ENCODE measurements at regions not wholly inside any gene's neighbourhood (a gene's known extent, or its start where the extent isn't known, plus 50 kb on each side); places are given as distances from the start of the nearest gene placed in this dataset.

DNA sequence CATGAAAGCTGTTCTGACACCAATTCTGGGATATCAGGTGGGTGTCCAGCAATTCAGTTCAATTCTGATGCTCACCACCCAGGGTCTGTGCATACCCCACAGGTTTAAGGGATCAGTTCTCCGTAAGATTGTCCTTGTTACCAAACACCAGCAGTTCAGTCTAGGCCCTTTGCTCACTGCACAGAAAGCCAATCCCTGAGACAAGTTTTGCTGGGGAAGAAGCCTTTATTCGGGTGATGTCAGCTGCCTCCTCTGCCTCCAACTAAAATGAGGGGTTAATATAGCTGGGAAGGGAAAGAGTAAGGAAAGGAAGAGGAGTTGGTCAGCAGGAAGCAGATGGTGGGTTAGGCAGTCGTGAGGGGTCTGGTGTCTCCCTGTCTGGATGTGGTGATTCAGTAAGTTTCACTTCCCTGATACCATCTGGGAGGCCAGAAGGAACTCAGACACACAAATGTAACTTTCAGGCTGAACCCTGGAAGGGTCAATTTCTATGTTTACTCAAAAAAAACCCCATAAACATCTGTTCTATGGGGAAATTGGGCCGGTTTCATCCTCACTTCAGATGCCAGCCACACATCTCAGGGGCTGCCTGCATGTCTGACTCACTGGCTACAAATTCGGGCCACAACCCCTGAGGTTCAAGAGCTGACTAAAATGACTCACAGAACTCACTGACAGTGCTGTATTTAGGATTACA, 83.3 kb upstream of the PGBD5 start:
- peaks cover 17 to 48% (median 39%) of the 10 kb centered on the region in 7 donors for H3K9me3 Mint-ChIP-seq
- H3K9me3 ChIP-seq (replicated peaks in 1 of 2; ENCODE audit: control insufficient read depth in 1 of 2, insufficient read depth in 1 of 2, low read length in 2 of 2) = peaks cover 0 to 32% of the 10 kb centered on the region in 2 donors
- H3K4me1 ChIP-seq (ENCODE audit: control insufficient read depth in 1 of 2, insufficient read depth in 2 of 2, low read length in 2 of 2) = peaks cover 35 to 42% of the 10 kb centered on the region in 2 donors
- H3K27me3 ChIP-seq (ENCODE audit: control insufficient read depth in 2 of 2, insufficient read depth in 2 of 2, low read length in 2 of 2) = no peaks in the 10 kb centered on the region
- H3K79me2 ChIP-seq (ENCODE audit: insufficient read depth, low read length) = no peaks in the 10 kb centered on the region
- H3K36me3 ChIP-seq (replicated peaks in 1 of 2; ENCODE audit: control insufficient read depth in 1 of 2, insufficient read depth in 2 of 2, low read length in 2 of 2) = no peaks in the 10 kb centered on the region
- peak; percentile 89 to 93 (median 91) for DNase-seq
- peak overlapping the region; percentile 82 to 93 for H3K27ac ChIP-seq (ENCODE audit: low read depth in 1 of 2, low read length in 2 of 2)
- peaks cover 2 to 25% (median 3%) of the 10 kb centered on the region in 3 donors for H3K27me3 Mint-ChIP-seq (ENCODE audit: low read depth in 3 of 3)
- peak overlapping the region in 1 of 2 donors; percentile 56 for H3K4me3 Mint-ChIP-seq
- H3K9ac ChIP-seq (ENCODE audit: insufficient read depth, low read length, poor library complexity, severe bottlenecking) = peak overlapping the region; percentile 2
- peak overlapping the region; percentile 82 to 97 (median 91) for H3K27ac Mint-ChIP-seq
- peaks cover 0 to 3% of the 10 kb centered on the region in 2 donors for H3K36me3 Mint-ChIP-seq
- H4K20me1 ChIP-seq (ENCODE audit: insufficient read depth, low read length) = no peaks in the 10 kb centered on the region
- peak overlapping the region; percentile 2 for H3K4me2 ChIP-seq (replicated peaks; ENCODE audit: extremely low read depth, low read length, poor library complexity, severe bottlenecking)
- TF ChIP-seq, protein P1, sequence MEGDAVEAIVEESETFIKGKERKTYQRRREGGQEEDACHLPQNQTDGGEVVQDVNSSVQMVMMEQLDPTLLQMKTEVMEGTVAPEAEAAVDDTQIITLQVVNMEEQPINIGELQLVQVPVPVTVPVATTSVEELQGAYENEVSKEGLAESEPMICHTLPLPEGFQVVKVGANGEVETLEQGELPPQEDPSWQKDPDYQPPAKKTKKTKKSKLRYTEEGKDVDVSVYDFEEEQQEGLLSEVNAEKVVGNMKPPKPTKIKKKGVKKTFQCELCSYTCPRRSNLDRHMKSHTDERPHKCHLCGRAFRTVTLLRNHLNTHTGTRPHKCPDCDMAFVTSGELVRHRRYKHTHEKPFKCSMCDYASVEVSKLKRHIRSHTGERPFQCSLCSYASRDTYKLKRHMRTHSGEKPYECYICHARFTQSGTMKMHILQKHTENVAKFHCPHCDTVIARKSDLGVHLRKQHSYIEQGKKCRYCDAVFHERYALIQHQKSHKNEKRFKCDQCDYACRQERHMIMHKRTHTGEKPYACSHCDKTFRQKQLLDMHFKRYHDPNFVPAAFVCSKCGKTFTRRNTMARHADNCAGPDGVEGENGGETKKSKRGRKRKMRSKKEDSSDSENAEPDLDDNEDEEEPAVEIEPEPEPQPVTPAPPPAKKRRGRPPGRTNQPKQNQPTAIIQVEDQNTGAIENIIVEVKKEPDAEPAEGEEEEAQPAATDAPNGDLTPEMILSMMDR (IDR thresholded peaks at IDR 0.05) = no peak
- peak overlapping the region in 1 of 3 experiments; percentile 5 for H3K4me3 ChIP-seq (replicated peaks in 1 of 3; ENCODE audit: low read depth in 2 of 3, low read length in 3 of 3)
- intact Hi-C loops (cut with micrococcal nuclease) = loop anchor here in 1 of 2 donors (5.0 kb wide), 1 partner anchor 47 kb away; no protein-coding TSS in a partner anchor
- WGBS (ENCODE audit: insufficient coverage) = 0% methylated on average over 2 of the region's 5 CpGs
- peak overlapping the region; percentile 18 for H2AFZ ChIP-seq (ENCODE audit: insufficient read depth, low read depth, low read length, poor library complexity, severe bottlenecking)
- H3K4me1 Mint-ChIP-seq = peaks cover 38% of the 10 kb centered on the region

DNA sequence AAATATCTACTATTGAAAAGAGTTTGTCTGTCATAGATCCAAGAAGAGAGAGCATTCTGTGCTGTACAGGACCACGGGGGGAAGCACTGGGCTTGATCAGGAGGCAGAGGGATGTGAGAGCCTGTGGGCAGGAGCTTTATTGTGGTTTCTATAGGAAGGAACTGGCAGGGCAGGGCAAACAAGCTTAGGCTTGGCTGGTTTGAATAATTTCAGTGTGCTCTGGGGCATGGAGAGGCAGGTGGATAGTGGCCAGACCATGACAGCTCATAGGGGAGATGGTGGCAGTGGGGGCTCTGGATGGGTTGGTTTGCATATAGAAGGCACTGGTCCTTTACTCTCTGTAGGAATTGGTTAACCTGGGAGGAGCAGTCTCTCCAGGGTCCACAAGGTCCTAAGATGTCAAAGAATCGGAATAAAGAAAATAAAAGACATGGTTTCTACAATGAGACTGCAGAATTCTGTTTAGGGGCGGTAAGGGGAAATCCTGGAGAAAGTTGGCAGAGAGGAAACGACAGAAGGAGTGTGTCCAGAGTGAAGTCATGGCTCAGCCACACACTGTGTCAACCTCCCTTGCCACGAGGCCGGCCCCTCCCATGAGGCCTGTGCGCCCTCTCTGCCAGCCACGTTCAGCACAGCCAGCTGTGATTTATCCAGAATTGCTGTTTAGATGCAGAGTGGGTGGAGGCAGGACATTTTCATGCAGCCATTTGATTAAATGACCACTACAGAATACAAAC, 81.7 kb upstream of the PGBD5 start:
- Mint-ChIP-seq H3K9me3 (peaks cover 17 to 37% (median 31%) of the 10 kb centered on the region in 7 donors), H3K27ac (peak overlapping the region; percentile 81 to 91 (median 85)), H3K4me1 (peaks cover 38% of the 10 kb centered on the region), H3K27me3 (ENCODE audit: low read depth in 3 of 3) (peaks cover 2 to 21% (median 4%) of the 10 kb centered on the region in 3 donors), H3K36me3 (peaks cover 0 to 3% of the 10 kb centered on the region in 2 donors), H3K4me3 (peak overlapping the region in 1 of 2 donors; percentile 27)
- Histone ChIP-seq H3K4me2 (replicated peaks; ENCODE audit: extremely low read depth, low read length, poor library complexity, severe bottlenecking) (no peak overlapping the region), H3K27me3 (ENCODE audit: control insufficient read depth in 2 of 2, insufficient read depth in 2 of 2, low read length in 2 of 2) (no peaks in the 10 kb centered on the region), H3K9ac (ENCODE audit: insufficient read depth, low read length, poor library complexity, severe bottlenecking) (no peak overlapping the region), H3K4me1 (ENCODE audit: control insufficient read depth in 1 of 2, insufficient read depth in 2 of 2, low read length in 2 of 2) (peaks cover 35 to 42% of the 10 kb centered on the region in 2 donors), H3K9me3 (replicated peaks in 1 of 2; ENCODE audit: control insufficient read depth in 1 of 2, insufficient read depth in 1 of 2, low read length in 2 of 2) (peaks cover 0 to 32% of the 10 kb centered on the region in 2 donors), H3K4me3 (replicated peaks in 1 of 3; ENCODE audit: low read depth in 2 of 3, low read length in 3 of 3) (no peak overlapping the region), H3K36me3 (replicated peaks in 1 of 2; ENCODE audit: control insufficient read depth in 1 of 2, insufficient read depth in 2 of 2, low read length in 2 of 2) (no peaks in the 10 kb centered on the region), H3K27ac (ENCODE audit: low read depth in 1 of 2, low read length in 2 of 2) (peak overlapping the region; percentile 54 to 93), H4K20me1 (ENCODE audit: insufficient read depth, low read length) (no peaks in the 10 kb centered on the region), H3K79me2 (ENCODE audit: insufficient read depth, low read length) (no peaks in the 10 kb centered on the region), H2AFZ (ENCODE audit: insufficient read depth, low read depth, low read length, poor library complexity, severe bottlenecking) (no peak overlapping the region)
- TF ChIP-seq, protein P1 (IDR thresholded peaks at IDR 0.05) = no peak
- peak; percentile 60 to 79 (median 64) for DNase-seq
- 0% methylated on average over 4 of the region's 8 CpGs for WGBS (ENCODE audit: insufficient coverage)
- intact Hi-C loops (cut with micrococcal nuclease) = loop anchor here in 1 of 2 donors (5.0 kb wide), 1 partner anchor 46 kb away; no protein-coding TSS in a partner anchor
